ENCODE measurements at regions not wholly inside any gene's neighbourhood (a gene's known extent, or its start where the extent isn't known, plus 50 kb on each side); places are given as distances from the start of the nearest gene placed in this dataset.

- H4K20me1 ChIP-seq (ENCODE audit: insufficient read depth, low read length) = no peaks in the 10 kb centered on the region
- no peaks in the 10 kb centered on the region for H3K9me3 ChIP-seq (ENCODE audit: low read length)
- no peaks in the 10 kb centered on the region for H3K79me2 ChIP-seq (ENCODE audit: insufficient read depth, low read depth, low read length)
- H3K36me3 ChIP-seq (ENCODE audit: insufficient read depth, low read length) = no peaks in the 10 kb centered on the region
- H2AFZ ChIP-seq (ENCODE audit: low read length) = no peak overlapping the region
- no peaks in the 10 kb centered on the region for H3K9me2 ChIP-seq (ENCODE audit: insufficient read depth, low read length)
- no peak for DNase-seq (ENCODE audit: low spot score)
- no TSS peak for BruUV-seq (replicated peaks)
- no peaks in the 10 kb centered on the region for H3K4me1 ChIP-seq (ENCODE audit: insufficient read depth, low read length, poor library complexity, severe bottlenecking)
- ChIA-PET POLR2A (no interaction called here), CTCF (ENCODE audit: unreplicated experiment) (no interaction called here)
- no peak overlapping the region for H3K4me2 ChIP-seq (ENCODE audit: low read length)
- no peak for TF ChIP-seq EZH2phosphoT487 (IDR thresholded peaks at IDR 0.05; ENCODE audit: borderline replicate concordance, low read depth, low read length)
- TF ChIP-seq, protein P1, sequence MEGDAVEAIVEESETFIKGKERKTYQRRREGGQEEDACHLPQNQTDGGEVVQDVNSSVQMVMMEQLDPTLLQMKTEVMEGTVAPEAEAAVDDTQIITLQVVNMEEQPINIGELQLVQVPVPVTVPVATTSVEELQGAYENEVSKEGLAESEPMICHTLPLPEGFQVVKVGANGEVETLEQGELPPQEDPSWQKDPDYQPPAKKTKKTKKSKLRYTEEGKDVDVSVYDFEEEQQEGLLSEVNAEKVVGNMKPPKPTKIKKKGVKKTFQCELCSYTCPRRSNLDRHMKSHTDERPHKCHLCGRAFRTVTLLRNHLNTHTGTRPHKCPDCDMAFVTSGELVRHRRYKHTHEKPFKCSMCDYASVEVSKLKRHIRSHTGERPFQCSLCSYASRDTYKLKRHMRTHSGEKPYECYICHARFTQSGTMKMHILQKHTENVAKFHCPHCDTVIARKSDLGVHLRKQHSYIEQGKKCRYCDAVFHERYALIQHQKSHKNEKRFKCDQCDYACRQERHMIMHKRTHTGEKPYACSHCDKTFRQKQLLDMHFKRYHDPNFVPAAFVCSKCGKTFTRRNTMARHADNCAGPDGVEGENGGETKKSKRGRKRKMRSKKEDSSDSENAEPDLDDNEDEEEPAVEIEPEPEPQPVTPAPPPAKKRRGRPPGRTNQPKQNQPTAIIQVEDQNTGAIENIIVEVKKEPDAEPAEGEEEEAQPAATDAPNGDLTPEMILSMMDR (conservative IDR thresholded peaks at IDR 0.05; ENCODE audit: low read length) = no peak
- H3K27ac ChIP-seq (ENCODE audit: low read depth, low read length, poor library complexity, severe bottlenecking) = no peak overlapping the region
- H3K4me3 ChIP-seq (ENCODE audit: low read depth, low read length, poor library complexity, severe bottlenecking) = no peak overlapping the region
- intact Hi-C loops (cut with micrococcal nuclease; ENCODE audit: unreplicated experiment) = no loop called here
Observed at GRCh38 chr7:84294847-84295455, 100.4 kb upstream of the SEMA3A start.

DNA sequence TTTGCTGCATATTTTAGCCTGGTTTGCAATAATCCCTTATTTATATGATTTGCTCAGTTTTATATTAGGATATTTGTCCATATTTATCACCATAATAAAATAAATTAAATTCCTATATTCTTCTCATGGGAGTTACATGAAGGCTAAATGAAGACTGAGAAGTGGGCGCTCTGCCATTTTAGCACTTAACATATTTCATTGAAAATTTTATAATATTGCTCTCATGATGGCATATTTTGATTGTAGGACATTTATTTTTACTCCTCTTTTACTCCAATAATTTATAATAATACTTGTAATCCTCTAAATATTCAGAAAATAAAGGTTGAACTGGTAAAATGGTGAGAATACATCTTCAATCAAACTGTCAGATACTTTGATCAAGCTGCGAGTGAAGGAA lies 99.8 kb upstream of the SEMA3A start:
- Histone ChIP-seq H3K36me3 (ENCODE audit: insufficient read depth, low read length) (no peaks in the 10 kb centered on the region), H3K4me1 (ENCODE audit: insufficient read depth, low read length, poor library complexity, severe bottlenecking) (no peaks in the 10 kb centered on the region), H3K4me2 (ENCODE audit: low read length) (no peak overlapping the region), H3K79me2 (ENCODE audit: insufficient read depth, low read depth, low read length) (no peaks in the 10 kb centered on the region), H3K9me2 (ENCODE audit: insufficient read depth, low read length) (no peaks in the 10 kb centered on the region), H2AFZ (ENCODE audit: low read length) (no peak overlapping the region), H3K9me3 (ENCODE audit: low read length) (no peaks in the 10 kb centered on the region), H4K20me1 (ENCODE audit: insufficient read depth, low read length) (no peaks in the 10 kb centered on the region), H3K4me3 (ENCODE audit: low read depth, low read length, poor library complexity, severe bottlenecking) (no peak overlapping the region), H3K27ac (ENCODE audit: low read depth, low read length, poor library complexity, severe bottlenecking) (no peak overlapping the region)
- POLR2A ChIA-PET = no interaction called here
- intact Hi-C loops (cut with micrococcal nuclease; ENCODE audit: unreplicated experiment) = no loop called here
- TF ChIP-seq, protein P1 (conservative IDR thresholded peaks at IDR 0.05; ENCODE audit: low read length) = no peak
- no peak for TF ChIP-seq EZH2phosphoT487 (IDR thresholded peaks at IDR 0.05; ENCODE audit: borderline replicate concordance, low read depth, low read length)
- CTCF ChIA-PET (ENCODE audit: unreplicated experiment) = no interaction called here
- no peak for DNase-seq (ENCODE audit: low spot score)
- BruUV-seq (replicated peaks) = no TSS peak

DNA sequence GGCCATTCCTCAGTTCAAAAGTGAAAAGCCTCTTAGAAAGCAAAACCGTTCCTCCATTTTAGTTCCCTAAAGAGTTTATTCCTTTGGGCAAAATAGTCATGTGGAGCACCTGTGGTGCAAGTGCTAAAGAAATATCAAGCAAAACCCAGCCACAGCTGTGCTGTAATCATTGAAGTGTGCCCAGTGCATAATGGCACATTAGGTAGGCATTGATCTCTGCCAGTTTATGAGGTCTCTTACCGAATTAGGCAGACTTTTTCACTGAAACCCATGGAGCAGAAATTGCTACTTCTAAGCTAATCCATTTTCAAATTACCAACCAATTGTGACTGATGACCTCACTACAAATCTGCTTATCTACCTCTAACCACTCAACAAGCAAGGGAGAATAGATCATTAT lies 97.2 kb upstream of the SEMA3A start:
- no peak for DNase-seq (ENCODE audit: low spot score)
- Histone ChIP-seq H3K4me2 (ENCODE audit: low read length) (no peak overlapping the region), H3K36me3 (ENCODE audit: insufficient read depth, low read length) (no peaks in the 10 kb centered on the region), H3K4me1 (ENCODE audit: insufficient read depth, low read length, poor library complexity, severe bottlenecking) (no peaks in the 10 kb centered on the region), H3K27ac (ENCODE audit: low read depth, low read length, poor library complexity, severe bottlenecking) (no peak overlapping the region), H2AFZ (ENCODE audit: low read length) (no peak overlapping the region), H3K79me2 (ENCODE audit: insufficient read depth, low read depth, low read length) (no peaks in the 10 kb centered on the region), H3K4me3 (ENCODE audit: low read depth, low read length, poor library complexity, severe bottlenecking) (no peak overlapping the region), H4K20me1 (ENCODE audit: insufficient read depth, low read length) (no peaks in the 10 kb centered on the region), H3K9me2 (ENCODE audit: insufficient read depth, low read length) (no peaks in the 10 kb centered on the region), H3K9me3 (ENCODE audit: low read length) (no peaks in the 10 kb centered on the region)
- ChIA-PET CTCF (ENCODE audit: unreplicated experiment) (no interaction called here), POLR2A (interaction anchor here (1.8 kb wide), 1 partner anchor 10 kb away, joined by 4 read pairs; no protein-coding TSS in a partner anchor)
- BruUV-seq (replicated peaks) = no TSS peak
- no peak for TF ChIP-seq EZH2phosphoT487 (IDR thresholded peaks at IDR 0.05; ENCODE audit: borderline replicate concordance, low read depth, low read length)
- TF ChIP-seq, protein P1 (conservative IDR thresholded peaks at IDR 0.05; ENCODE audit: low read length) = no peak
- intact Hi-C loops (cut with micrococcal nuclease; ENCODE audit: unreplicated experiment) = no loop called here
